ENCODE measurements at regions not wholly inside any gene's neighbourhood (a gene's known extent, or its start where the extent isn't known, plus 50 kb on each side); places are given as distances from the start of the nearest gene placed in this dataset.

DNA sequence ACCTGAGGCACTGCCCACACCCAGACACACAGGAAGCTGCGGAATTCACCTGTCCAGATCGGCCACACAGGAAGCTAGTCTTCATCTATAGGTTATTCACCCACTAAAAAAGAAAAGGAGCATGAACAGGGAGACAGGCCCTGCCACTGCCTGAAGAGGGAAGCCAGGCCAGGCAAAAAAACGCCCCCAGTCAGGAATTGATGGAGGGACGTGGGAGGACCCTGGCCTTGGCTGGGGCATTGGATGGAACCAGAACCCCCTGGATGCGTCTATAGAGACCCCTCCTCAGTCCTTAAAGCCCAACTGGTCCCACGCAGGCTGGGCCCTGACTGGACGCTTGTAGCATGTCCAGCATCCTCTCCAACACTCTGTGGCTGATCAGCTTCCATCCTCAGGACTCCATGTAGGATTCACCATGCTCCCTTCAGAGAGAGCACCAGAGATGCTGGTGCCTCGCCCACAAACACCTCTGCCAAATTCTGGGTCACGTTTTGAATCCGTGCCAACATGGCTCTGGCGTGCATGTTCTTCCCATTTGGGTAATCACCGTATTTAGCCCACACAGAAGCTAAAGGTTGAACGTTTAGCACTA, 259.3 kb upstream of the TCERG1L start:
- Histone ChIP-seq H3K4me1 (no peaks in the 10 kb centered on the region), H3K4me3 (no peak overlapping the region), H3K27me3 (no peaks in the 10 kb centered on the region), H3K27ac (no peak overlapping the region), H3K36me3 (no peaks in the 10 kb centered on the region), H3K9me3 (no peaks in the 10 kb centered on the region)
- DNase-seq, result peak in 1 of 3 donors; percentile 28
- TF ChIP-seq POLR2A (IDR thresholded peaks at IDR 0.05), result no peak
- TF ChIP-seq, protein P1, sequence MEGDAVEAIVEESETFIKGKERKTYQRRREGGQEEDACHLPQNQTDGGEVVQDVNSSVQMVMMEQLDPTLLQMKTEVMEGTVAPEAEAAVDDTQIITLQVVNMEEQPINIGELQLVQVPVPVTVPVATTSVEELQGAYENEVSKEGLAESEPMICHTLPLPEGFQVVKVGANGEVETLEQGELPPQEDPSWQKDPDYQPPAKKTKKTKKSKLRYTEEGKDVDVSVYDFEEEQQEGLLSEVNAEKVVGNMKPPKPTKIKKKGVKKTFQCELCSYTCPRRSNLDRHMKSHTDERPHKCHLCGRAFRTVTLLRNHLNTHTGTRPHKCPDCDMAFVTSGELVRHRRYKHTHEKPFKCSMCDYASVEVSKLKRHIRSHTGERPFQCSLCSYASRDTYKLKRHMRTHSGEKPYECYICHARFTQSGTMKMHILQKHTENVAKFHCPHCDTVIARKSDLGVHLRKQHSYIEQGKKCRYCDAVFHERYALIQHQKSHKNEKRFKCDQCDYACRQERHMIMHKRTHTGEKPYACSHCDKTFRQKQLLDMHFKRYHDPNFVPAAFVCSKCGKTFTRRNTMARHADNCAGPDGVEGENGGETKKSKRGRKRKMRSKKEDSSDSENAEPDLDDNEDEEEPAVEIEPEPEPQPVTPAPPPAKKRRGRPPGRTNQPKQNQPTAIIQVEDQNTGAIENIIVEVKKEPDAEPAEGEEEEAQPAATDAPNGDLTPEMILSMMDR (IDR thresholded peaks at IDR 0.05), result no peak

DNA sequence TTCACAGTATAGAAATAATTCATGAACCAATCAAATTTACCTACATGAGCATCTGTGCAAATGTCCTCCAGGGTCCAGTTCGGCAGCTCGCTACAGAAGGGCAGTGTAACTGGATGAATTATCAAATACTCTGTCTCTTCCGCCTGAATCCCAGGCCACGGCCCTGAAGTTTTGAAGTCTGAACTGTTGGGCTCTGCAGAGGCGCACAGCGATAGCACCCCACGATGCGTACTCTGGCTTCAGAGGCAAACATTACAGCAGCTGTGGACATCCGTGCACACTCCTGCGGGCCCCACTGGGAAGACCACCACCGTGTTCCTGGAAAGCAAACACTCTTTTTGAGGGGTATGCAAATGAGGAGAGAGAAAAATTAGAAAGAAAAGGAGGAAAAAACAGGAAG, 259.8 kb upstream of the TCERG1L start:
- TF ChIP-seq, protein P1 (IDR thresholded peaks at IDR 0.05), result no peak
- TF ChIP-seq POLR2A (IDR thresholded peaks at IDR 0.05), result no peak
- no peaks in the 10 kb centered on the region for H3K27me3 ChIP-seq
- DNase-seq, result peak in 2 of 3 donors; percentile 8 to 11
- no peaks in the 10 kb centered on the region for H3K9me3 ChIP-seq
- no peak overlapping the region for H3K4me3 ChIP-seq
- H3K4me1 ChIP-seq, result no peaks in the 10 kb centered on the region
- no peak overlapping the region for H3K27ac ChIP-seq
- H3K36me3 ChIP-seq, result no peaks in the 10 kb centered on the region

GRCh38 chr10:131571865-131572264, 260.3 kb upstream of the TCERG1L start:
- peak in 2 of 3 donors; percentile 9 to 19 for DNase-seq
- no peak for TF ChIP-seq POLR2A (IDR thresholded peaks at IDR 0.05)
- TF ChIP-seq, protein P1 (IDR thresholded peaks at IDR 0.05), result no peak
- no peaks in the 10 kb centered on the region for H3K36me3 ChIP-seq

GRCh38 chr10:131573256-131573655, 261.7 kb upstream of the TCERG1L start:
- Histone ChIP-seq H3K36me3 (no peaks in the 10 kb centered on the region), H3K4me3 (no peak overlapping the region), H3K27ac (no peak overlapping the region), H3K4me1 (no peaks in the 10 kb centered on the region), H3K9me3 (no peaks in the 10 kb centered on the region), H3K27me3 (no peaks in the 10 kb centered on the region)
- peak in 2 of 3 donors; percentile 6 to 21 for DNase-seq
- TF ChIP-seq POLR2A (IDR thresholded peaks at IDR 0.05), result no peak
- TF ChIP-seq, protein P1 (IDR thresholded peaks at IDR 0.05), result no peak

More at GRCh38 chr10:131571865-131572264, 260.3 kb upstream of the TCERG1L start:
- no peak overlapping the region for H3K4me3 ChIP-seq
- no peak overlapping the region for H3K27ac ChIP-seq
- no peaks in the 10 kb centered on the region for H3K4me1 ChIP-seq
- H3K27me3 ChIP-seq, result no peaks in the 10 kb centered on the region
- H3K9me3 ChIP-seq, result no peaks in the 10 kb centered on the region

GRCh38 chr10:131573707-131574106, 262.2 kb upstream of the TCERG1L start:
- no peaks in the 10 kb centered on the region for H3K4me1 ChIP-seq
- peak in 2 of 3 donors; percentile 6 to 8 for DNase-seq
- H3K4me3 ChIP-seq, result no peak overlapping the region
- TF ChIP-seq, protein P1 (IDR thresholded peaks at IDR 0.05), result no peak
- no peak for TF ChIP-seq POLR2A (IDR thresholded peaks at IDR 0.05)
- H3K27me3 ChIP-seq, result no peaks in the 10 kb centered on the region
- H3K9me3 ChIP-seq, result peaks cover 0 to 3% (median 0%) of the 10 kb centered on the region in 4 donors
- H3K27ac ChIP-seq, result no peak overlapping the region
- no peaks in the 10 kb centered on the region for H3K36me3 ChIP-seq

- DNase-seq, result peak in 1 of 3 donors; percentile 32
- H3K4me1 ChIP-seq, result no peaks in the 10 kb centered on the region
- H3K9me3 ChIP-seq, result peaks cover 0 to 3% (median 0%) of the 10 kb centered on the region in 4 donors
- H3K4me3 ChIP-seq, result no peak overlapping the region
- H3K27me3 ChIP-seq, result no peaks in the 10 kb centered on the region
- no peak overlapping the region for H3K27ac ChIP-seq
- TF ChIP-seq, protein P1 (IDR thresholded peaks at IDR 0.05), result no peak
- TF ChIP-seq POLR2A (IDR thresholded peaks at IDR 0.05), result no peak
- no peaks in the 10 kb centered on the region for H3K36me3 ChIP-seq
Measured at GRCh38 chr10:131574363-131574706, 262.8 kb upstream of the TCERG1L start.

Measured in Peyer's patch (tissue), 4 donors.